Neural progenitor cell (in vitro differentiated cells): ENCODE measurements at regions not wholly inside any gene's neighbourhood (a gene's known extent, or its start where the extent isn't known, plus 50 kb on each side); places are given as distances from the start of the nearest gene placed in this dataset.
"Not testable (repeated sequence)": the region's sequence is repeated elsewhere in the genome, so short reads cannot be mapped to it uniquely, and the experiment has no call there.

Experiments
- DNase-seq: peaks from one replicate; pipeline ENCODE4 v3.0.0-alpha.2; 2016; ENCODE audit warnings: low spot score
- H2AFZ ChIP-seq: fragments of 200-600 bp; sonication (generic); replicated peaks from 2 replicates; pipeline ENCODE4 v1.6.1; 2016; ENCODE audit warnings: antibody characterized with exemption
- H3F3A ChIP-seq: fragments of 200-600 bp; sonication (generic); 2 replicates; pipeline ENCODE4 v1.6.1; 2016; ENCODE audit warnings: antibody characterized with exemption, low read depth
- H3K27ac ChIP-seq: fragments of 200-600 bp; sonication (generic); 2 replicates; pipeline ENCODE4 v1.5.1; 2016; ENCODE audit warnings: mild to moderate bottlenecking
- H3K27me3 ChIP-seq: fragments of 200-600 bp; sonication (generic); 2 replicates; pipeline ENCODE4 v1.6.1; 2016; ENCODE audit warnings: mild to moderate bottlenecking, moderate library complexity
- H3K36me3 ChIP-seq: fragments of 200-600 bp; sonication (generic); 2 replicates; pipeline ENCODE4 v1.5.1; 2016
- H3K4me1 ChIP-seq: fragments of 200-600 bp; sonication (generic); 2 replicates; pipeline ENCODE4 v1.6.1; 2016; ENCODE audit warnings: mixed run types
- H3K4me2 ChIP-seq: fragments of 200-600 bp; sonication (generic); 2 replicates; pipeline ENCODE4 v1.6.1; 2016
- H3K4me3 ChIP-seq: fragments of 200-600 bp; sonication (generic); 2 replicates; pipeline ENCODE4 v1.5.1; 2016
- H3K79me2 ChIP-seq: fragments of 200-600 bp; sonication (generic); 2 replicates; pipeline ENCODE4 v1.6.1; 2016; ENCODE audit warnings: low read depth
- H3K9ac ChIP-seq: fragments of 200-600 bp; sonication (generic); 2 replicates; pipeline ENCODE4 v1.6.1; 2016
- H3K9me3 ChIP-seq: fragments of 200-600 bp; sonication (generic); 2 replicates; pipeline ENCODE4 v1.5.1; 2016; ENCODE audit warnings: low read depth
- H4K20me1 ChIP-seq: fragments of 200-600 bp; sonication (generic); 2 replicates; pipeline ENCODE4 v1.6.1; 2016; ENCODE audit warnings: low read depth
- H3K27ac Mint-ChIP-seq: 3 replicates; pipeline ENCODE4 v1.8.0; 2021; ENCODE audit warnings: mixed read lengths
- H3K27me3 Mint-ChIP-seq: 2 replicates; pipeline ENCODE4 v1.8.0; 2022; ENCODE audit warnings: low read depth, mild to moderate bottlenecking, inconsistent platforms, moderate library complexity, mixed read lengths; ENCODE audit not compliant: insufficient read depth
- H3K36me3 Mint-ChIP-seq: 3 replicates; pipeline ENCODE4 v1.8.0; 2021; ENCODE audit warnings: mixed read lengths
- H3K4me1 Mint-ChIP-seq: 3 replicates; pipeline ENCODE4 v1.8.0; 2021; ENCODE audit warnings: mixed read lengths
- H3K4me3 Mint-ChIP-seq: 3 replicates; pipeline ENCODE4 v1.8.0; 2021; ENCODE audit warnings: mild to moderate bottlenecking, moderate library complexity, mixed read lengths
- H3K9me3 Mint-ChIP-seq: 3 replicates; pipeline ENCODE4 v1.8.0; 2020; ENCODE audit warnings: mixed read lengths
- EZH2 ChIP-seq: fragments of 200-600 bp; sonication (generic); IDR thresholded peaks from 2 replicates; pipeline ENCODE4 v1.6.1; 2017; ENCODE audit warnings: antibody characterized with exemption, mild to moderate bottlenecking, moderate library complexity
- EZH2phosphoT487 ChIP-seq: fragments of 200-600 bp; sonication (generic); IDR thresholded peaks from 2 replicates; pipeline ENCODE4 v1.6.1; 2017; ENCODE audit warnings: antibody characterized with exemption
- TF ChIP-seq, protein P1 (sequence below): fragments of 200-600 bp; sonication (generic); IDR thresholded peaks from 2 replicates; pipeline ENCODE4 v1.5.1; 2017; ENCODE audit warnings: antibody characterized with exemption, mild to moderate bottlenecking

DNA sequence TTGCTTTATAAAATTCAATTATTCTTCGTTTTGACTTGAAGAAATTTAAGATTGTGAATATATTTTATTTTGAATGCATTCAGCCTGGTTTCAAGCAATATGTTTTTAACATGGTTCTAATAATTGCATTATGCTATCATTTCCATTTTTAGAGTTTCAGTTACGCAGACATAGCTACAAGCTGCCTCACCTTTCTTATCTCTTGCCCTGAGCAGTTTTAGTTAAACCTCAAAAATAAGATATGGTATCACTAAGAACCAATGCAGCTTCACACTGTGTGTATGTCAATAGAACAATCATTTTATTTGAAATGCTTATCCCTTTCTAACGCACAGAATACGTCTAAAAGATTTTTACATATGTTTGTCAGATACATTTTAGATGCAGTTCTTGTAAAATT is 632.6 kb upstream of the KCND2 start:
- no peaks in the 10 kb centered on the region for H3K36me3 ChIP-seq
- no peak overlapping the region for H3K4me2 ChIP-seq
- no peak overlapping the region for H3K9ac ChIP-seq
- no peaks in the 10 kb centered on the region for H3K27me3 ChIP-seq
- Mint-ChIP-seq H3K27me3 (no peaks in the 10 kb centered on the region), H3K36me3 (no peaks in the 10 kb centered on the region), H3K4me1 (no peaks in the 10 kb centered on the region), H3K4me3 (no peak overlapping the region), H3K27ac (no peak overlapping the region), H3K9me3 (no peaks in the 10 kb centered on the region)
- H3K4me1 ChIP-seq: no peaks in the 10 kb centered on the region
- no peaks in the 10 kb centered on the region for H3F3A ChIP-seq
- H4K20me1 ChIP-seq: no peaks in the 10 kb centered on the region
- no peaks in the 10 kb centered on the region for H3K9me3 ChIP-seq
- no peak overlapping the region for H3K27ac ChIP-seq
- H3K79me2 ChIP-seq: no peaks in the 10 kb centered on the region
- no peak overlapping the region for H3K4me3 ChIP-seq
- TF ChIP-seq EZH2: no peak
- TF ChIP-seq, protein P1, sequence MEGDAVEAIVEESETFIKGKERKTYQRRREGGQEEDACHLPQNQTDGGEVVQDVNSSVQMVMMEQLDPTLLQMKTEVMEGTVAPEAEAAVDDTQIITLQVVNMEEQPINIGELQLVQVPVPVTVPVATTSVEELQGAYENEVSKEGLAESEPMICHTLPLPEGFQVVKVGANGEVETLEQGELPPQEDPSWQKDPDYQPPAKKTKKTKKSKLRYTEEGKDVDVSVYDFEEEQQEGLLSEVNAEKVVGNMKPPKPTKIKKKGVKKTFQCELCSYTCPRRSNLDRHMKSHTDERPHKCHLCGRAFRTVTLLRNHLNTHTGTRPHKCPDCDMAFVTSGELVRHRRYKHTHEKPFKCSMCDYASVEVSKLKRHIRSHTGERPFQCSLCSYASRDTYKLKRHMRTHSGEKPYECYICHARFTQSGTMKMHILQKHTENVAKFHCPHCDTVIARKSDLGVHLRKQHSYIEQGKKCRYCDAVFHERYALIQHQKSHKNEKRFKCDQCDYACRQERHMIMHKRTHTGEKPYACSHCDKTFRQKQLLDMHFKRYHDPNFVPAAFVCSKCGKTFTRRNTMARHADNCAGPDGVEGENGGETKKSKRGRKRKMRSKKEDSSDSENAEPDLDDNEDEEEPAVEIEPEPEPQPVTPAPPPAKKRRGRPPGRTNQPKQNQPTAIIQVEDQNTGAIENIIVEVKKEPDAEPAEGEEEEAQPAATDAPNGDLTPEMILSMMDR: no peak
- no peak for TF ChIP-seq EZH2phosphoT487
- DNase-seq: no peak
- H2AFZ ChIP-seq: no peak overlapping the region

DNA sequence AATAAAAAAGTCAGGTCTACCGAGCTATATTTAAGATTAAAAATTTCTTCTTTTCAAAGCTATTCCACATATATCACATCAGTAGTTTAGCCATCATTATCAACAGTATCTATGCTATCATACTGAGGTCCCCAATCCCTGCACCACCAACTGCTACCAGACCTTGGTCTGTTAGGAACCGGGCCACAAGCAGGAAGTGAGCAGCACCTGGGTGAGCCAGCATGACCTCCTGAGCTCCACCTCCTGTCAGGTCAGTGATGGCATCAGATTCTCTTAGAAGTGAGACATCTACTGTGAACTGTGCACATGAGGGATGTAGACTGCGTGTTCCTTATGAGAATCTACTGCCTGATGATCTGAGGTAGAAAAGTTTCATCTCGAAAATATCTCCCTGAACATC is 632.1 kb upstream of the KCND2 start:
- H3K36me3 Mint-ChIP-seq: no peaks in the 10 kb centered on the region
- H3K27ac Mint-ChIP-seq: no peak overlapping the region
- no peaks in the 10 kb centered on the region for H3K36me3 ChIP-seq
- H3K4me1 Mint-ChIP-seq: no peaks in the 10 kb centered on the region
- no peaks in the 10 kb centered on the region for H4K20me1 ChIP-seq
- H3K27me3 ChIP-seq: no peaks in the 10 kb centered on the region
- TF ChIP-seq, protein P1: no peak
- TF ChIP-seq EZH2 (no peak), EZH2phosphoT487 (no peak)
- no peak overlapping the region for H3K4me2 ChIP-seq
- no peaks in the 10 kb centered on the region for H3K27me3 Mint-ChIP-seq
- no peak overlapping the region for H3K27ac ChIP-seq
- no peaks in the 10 kb centered on the region for H3K9me3 ChIP-seq
- no peaks in the 10 kb centered on the region for H3K9me3 Mint-ChIP-seq
- H3K4me3 Mint-ChIP-seq: no peak overlapping the region
- no peak overlapping the region for H2AFZ ChIP-seq
- no peaks in the 10 kb centered on the region for H3F3A ChIP-seq
- H3K9ac ChIP-seq: no peak overlapping the region
- no peak for DNase-seq
- H3K79me2 ChIP-seq: no peaks in the 10 kb centered on the region
- no peak overlapping the region for H3K4me3 ChIP-seq
- no peaks in the 10 kb centered on the region for H3K4me1 ChIP-seq

DNA sequence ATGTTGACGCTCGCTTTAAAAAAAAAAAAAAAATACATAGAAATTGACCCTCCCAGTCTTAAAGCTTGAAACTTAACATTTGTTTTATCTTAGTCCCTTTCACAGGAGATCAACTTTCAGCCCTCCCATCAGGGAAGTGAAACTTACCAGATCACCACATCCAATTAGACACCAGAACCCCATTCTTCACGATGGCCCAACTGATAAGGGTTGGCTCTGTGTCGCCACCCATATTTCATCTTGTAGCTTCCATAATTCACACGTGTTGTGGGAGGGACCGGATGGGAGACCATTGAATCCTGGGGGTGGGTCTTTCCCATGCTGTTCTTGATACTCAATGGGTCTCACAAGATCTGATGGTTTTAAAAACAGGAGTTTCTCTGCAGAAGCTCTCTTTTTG is 629.4 kb upstream of the KCND2 start:
- Mint-ChIP-seq H3K9me3 (no peaks in the 10 kb centered on the region), H3K36me3 (no peaks in the 10 kb centered on the region), H3K27me3 (no peaks in the 10 kb centered on the region), H3K27ac (no peak overlapping the region), H3K4me3 (no peak overlapping the region), H3K4me1 (no peaks in the 10 kb centered on the region)
- no peak overlapping the region for H3K4me2 ChIP-seq
- H3K27me3 ChIP-seq: no peaks in the 10 kb centered on the region
- no peak overlapping the region for H3K4me3 ChIP-seq
- no peaks in the 10 kb centered on the region for H4K20me1 ChIP-seq
- no peaks in the 10 kb centered on the region for H3F3A ChIP-seq
- H3K36me3 ChIP-seq: no peaks in the 10 kb centered on the region
- H2AFZ ChIP-seq: no peak overlapping the region
- H3K9ac ChIP-seq: no peak overlapping the region
- TF ChIP-seq, protein P1: no peak
- TF ChIP-seq EZH2 (no peak), EZH2phosphoT487 (no peak)
- H3K27ac ChIP-seq: no peak overlapping the region
- no peaks in the 10 kb centered on the region for H3K79me2 ChIP-seq
- DNase-seq: no peak
- no peaks in the 10 kb centered on the region for H3K4me1 ChIP-seq
- H3K9me3 ChIP-seq: no peaks in the 10 kb centered on the region

DNA sequence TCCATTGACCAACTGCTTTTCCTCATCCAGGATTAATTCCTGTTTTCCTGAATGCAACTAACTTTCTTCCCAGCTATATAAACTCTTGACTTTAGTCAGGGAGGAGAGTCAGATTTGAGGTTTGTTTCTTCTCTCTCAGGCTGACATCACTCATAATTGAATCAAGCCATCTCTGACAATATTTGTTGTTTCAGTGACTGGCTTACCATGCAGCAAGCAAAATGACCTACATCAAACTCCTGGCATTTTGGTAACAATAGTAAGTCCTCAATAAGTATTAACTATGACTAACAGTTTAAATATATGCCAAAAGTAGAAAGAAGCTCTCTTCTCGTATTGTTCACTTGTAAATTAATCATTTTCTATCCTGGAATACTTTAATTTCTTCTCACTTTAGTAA is 625.7 kb upstream of the KCND2 start:
- Histone ChIP-seq H3K27me3 (no peaks in the 10 kb centered on the region), H3K4me2 (no peak overlapping the region), H3K9ac (no peak overlapping the region), H3F3A (no peaks in the 10 kb centered on the region), H3K79me2 (no peaks in the 10 kb centered on the region), H3K27ac (no peak overlapping the region), H3K36me3 (no peaks in the 10 kb centered on the region), H2AFZ (no peak overlapping the region), H3K4me1 (no peaks in the 10 kb centered on the region), H3K9me3 (no peaks in the 10 kb centered on the region), H4K20me1 (no peaks in the 10 kb centered on the region), H3K4me3 (no peak overlapping the region)
- Mint-ChIP-seq H3K27me3 (no peaks in the 10 kb centered on the region), H3K36me3 (no peaks in the 10 kb centered on the region), H3K9me3 (no peaks in the 10 kb centered on the region), H3K4me3 (no peak overlapping the region), H3K27ac (no peak overlapping the region), H3K4me1 (no peaks in the 10 kb centered on the region)
- no peak for DNase-seq
- TF ChIP-seq, protein P1: no peak
- TF ChIP-seq EZH2: no peak

DNA sequence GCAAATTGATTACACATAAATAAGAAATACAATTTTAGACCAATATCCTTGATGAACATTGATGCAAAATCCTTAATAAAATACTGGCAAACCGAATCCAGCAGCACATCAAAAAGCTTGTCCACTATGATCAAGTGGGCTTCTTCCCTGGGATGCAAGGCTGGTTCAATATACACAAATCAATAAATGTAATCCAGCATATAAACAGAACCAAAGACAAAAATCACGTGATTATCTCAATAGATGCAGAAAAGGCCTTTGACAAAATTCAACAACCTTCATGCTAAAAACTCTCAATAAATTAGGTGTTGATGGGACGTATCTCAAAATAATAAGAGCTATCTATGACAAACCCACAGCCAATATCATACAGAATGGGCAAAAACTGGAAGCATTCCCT is 624.2 kb upstream of the KCND2 start:
- H3K4me1 Mint-ChIP-seq, H3K79me2 ChIP-seq, H3K9me3 Mint-ChIP-seq: not testable (repeated sequence)

More for the DNA sequence above, 624.2 kb upstream of the KCND2 start:
- H3K4me2 ChIP-seq, H3K4me3 ChIP-seq, H3K9ac ChIP-seq, H3K4me3 Mint-ChIP-seq, H2AFZ ChIP-seq, DNase-seq, H3K27ac Mint-ChIP-seq, H3K4me1 ChIP-seq, H3K36me3 Mint-ChIP-seq, H4K20me1 ChIP-seq, H3F3A ChIP-seq, H3K27ac ChIP-seq, H3K9me3 ChIP-seq, H3K27me3 Mint-ChIP-seq, H3K27me3 ChIP-seq, H3K36me3 ChIP-seq: not testable (repeated sequence)
